ENCODE measurements at regions not wholly inside any gene's neighbourhood (a gene's known extent, or its start where the extent isn't known, plus 50 kb on each side); places are given as distances from the start of the nearest gene placed in this dataset.

DNA sequence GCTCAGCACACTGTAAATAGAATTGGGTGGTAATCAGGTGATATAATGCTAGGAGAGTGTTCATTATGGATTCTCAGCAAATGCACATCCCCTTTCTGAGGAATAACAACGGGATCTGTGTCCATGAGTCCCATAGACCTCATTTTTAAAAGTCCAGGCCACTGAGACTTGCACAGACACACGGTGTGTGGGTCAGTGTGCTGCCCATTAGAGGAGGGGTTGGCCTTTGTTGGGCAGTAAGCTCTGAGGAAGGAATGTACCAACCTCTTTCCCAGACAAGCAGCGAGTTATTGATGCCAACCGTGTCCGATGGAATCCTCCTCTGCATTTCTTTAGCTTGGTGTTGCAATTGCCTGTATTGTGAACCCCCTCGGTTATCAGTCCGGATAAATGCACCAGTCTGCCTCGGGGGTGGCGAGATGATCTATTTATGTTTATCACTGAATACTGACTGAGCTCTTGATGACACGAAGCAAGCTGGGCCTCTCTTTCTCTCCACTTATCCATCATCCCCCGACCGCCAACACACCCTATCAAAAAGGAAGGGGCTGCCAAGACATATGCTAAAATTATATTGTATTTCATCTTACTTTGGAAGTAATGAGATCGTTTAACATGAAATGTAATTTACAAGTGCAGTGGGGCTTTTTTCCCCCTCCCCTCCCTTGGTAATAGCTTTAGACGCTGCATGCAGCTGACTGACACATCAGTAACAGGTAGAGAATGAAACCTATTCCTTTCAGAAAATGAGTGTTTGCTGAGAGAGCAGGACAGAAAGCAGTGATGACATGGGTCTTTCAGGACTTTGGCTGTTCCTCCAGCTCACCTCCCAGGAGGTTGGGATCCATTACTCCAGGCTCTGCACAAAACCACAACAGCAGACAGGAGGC is 126.6 kb upstream of the ST8SIA2 start:
- no peak for TF ChIP-seq POLR2AphosphoS5 (IDR thresholded peaks at IDR 0.05; ENCODE audit: low read depth, low read length)
- TF ChIP-seq, protein P1, sequence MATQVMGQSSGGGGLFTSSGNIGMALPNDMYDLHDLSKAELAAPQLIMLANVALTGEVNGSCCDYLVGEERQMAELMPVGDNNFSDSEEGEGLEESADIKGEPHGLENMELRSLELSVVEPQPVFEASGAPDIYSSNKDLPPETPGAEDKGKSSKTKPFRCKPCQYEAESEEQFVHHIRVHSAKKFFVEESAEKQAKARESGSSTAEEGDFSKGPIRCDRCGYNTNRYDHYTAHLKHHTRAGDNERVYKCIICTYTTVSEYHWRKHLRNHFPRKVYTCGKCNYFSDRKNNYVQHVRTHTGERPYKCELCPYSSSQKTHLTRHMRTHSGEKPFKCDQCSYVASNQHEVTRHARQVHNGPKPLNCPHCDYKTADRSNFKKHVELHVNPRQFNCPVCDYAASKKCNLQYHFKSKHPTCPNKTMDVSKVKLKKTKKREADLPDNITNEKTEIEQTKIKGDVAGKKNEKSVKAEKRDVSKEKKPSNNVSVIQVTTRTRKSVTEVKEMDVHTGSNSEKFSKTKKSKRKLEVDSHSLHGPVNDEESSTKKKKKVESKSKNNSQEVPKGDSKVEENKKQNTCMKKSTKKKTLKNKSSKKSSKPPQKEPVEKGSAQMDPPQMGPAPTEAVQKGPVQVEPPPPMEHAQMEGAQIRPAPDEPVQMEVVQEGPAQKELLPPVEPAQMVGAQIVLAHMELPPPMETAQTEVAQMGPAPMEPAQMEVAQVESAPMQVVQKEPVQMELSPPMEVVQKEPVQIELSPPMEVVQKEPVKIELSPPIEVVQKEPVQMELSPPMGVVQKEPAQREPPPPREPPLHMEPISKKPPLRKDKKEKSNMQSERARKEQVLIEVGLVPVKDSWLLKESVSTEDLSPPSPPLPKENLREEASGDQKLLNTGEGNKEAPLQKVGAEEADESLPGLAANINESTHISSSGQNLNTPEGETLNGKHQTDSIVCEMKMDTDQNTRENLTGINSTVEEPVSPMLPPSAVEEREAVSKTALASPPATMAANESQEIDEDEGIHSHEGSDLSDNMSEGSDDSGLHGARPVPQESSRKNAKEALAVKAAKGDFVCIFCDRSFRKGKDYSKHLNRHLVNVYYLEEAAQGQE (IDR thresholded peaks at IDR 0.05; ENCODE audit: insufficient read depth in 1 of 2, low read depth in 2 of 2, low read length in 2 of 2): no peak

Data from PFSK-1 (cell line).